ENCODE measurements at regions not wholly inside any gene's neighbourhood (a gene's known extent, or its start where the extent isn't known, plus 50 kb on each side); places are given as distances from the start of the nearest gene placed in this dataset.

DNA sequence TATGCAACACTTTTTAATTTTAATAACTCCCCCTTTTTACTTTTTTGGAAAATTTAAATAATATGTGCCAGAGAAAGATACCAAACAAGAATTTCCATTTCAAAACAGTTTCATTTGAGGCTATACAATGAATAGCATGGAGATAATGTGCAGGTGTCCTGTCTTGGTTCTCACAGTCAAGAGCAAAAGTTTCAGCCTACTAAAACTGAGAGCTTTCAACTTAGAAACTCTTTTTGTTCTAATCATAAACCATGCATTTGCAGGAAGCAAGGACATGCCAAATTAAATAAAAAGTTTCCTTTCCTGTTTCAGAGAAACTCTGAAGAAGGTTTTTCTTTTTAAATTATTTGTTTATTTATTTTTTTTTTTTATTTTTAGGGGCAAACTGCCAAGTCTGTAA lies 1165.6 kb upstream of the SEMA6A start:
- Mint-ChIP-seq H3K27ac (no peak overlapping the region), H3K9me3 (peaks cover 3% of the 10 kb centered on the region), H3K4me1 (no peaks in the 10 kb centered on the region), H3K4me3 (no peak overlapping the region), H3K36me3 (ENCODE audit: low read depth) (no peaks in the 10 kb centered on the region), H3K27me3 (no peaks in the 10 kb centered on the region)
- intact Hi-C loops (cut with micrococcal nuclease) = no loop called here
- ChIA-PET CTCF (no interaction called here), POLR2A (no interaction called here)
- no peak for ATAC-seq (ENCODE audit: low read depth)
- TF ChIP-seq CTCF (IDR thresholded peaks at IDR 0.05) = no peak
- DNase-seq = no peak

DNA sequence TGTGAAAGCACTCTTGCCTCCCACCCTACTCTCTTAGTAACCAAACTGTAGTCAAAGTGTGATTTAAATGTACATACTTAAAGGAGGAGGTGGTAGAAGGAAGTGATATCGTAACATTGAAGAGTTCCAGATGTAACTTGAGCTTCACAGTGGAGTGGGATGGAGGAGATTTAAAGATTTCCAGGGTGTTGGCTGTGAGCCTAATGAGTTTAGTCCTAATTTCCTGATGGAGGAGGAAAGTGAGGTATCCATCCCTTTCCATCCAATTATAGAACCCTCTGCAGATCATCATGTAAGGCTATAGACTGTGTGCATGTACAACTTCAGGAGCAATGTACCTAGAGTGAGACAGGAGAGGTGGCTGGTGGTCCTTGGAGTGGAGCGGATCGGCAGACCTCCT lies 1163.9 kb upstream of the SEMA6A start:
- DNase-seq (no peak), ATAC-seq (ENCODE audit: low read depth) (no peak)
- Mint-ChIP-seq H3K9me3 (peaks cover 3% of the 10 kb centered on the region), H3K27me3 (no peaks in the 10 kb centered on the region), H3K4me3 (no peak overlapping the region), H3K36me3 (ENCODE audit: low read depth) (no peaks in the 10 kb centered on the region), H3K27ac (no peak overlapping the region), H3K4me1 (no peaks in the 10 kb centered on the region)
- intact Hi-C loops (cut with micrococcal nuclease) = no loop called here
- CTCF ChIA-PET = no interaction called here
- TF ChIP-seq CTCF (IDR thresholded peaks at IDR 0.05) = no peak
- POLR2A ChIA-PET = no interaction called here

DNA sequence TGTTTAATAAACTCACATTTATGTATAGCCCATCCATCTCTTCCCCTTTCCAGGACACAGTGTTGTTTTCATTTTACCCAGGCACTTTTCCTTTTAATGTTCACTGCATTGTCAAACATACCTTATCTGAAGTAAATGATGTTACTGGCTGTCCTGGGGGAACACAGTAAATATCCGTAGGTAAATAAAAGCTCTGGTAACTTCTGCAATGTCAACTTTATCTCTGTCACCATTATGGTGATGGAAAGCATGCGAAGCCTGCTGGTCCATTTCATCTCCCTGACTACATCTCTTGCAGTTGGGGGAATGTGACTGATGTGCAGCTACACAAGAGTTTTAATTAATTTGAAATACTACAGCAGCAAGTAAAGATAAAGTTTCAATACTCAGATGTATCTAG lies 1162.1 kb upstream of the SEMA6A start:
- TF ChIP-seq CTCF (IDR thresholded peaks at IDR 0.05) = no peak
- Mint-ChIP-seq H3K27me3 (no peaks in the 10 kb centered on the region), H3K4me1 (no peaks in the 10 kb centered on the region), H3K36me3 (ENCODE audit: low read depth) (no peaks in the 10 kb centered on the region), H3K9me3 (peaks cover 3% of the 10 kb centered on the region), H3K27ac (no peak overlapping the region), H3K4me3 (no peak overlapping the region)
- no peak for ATAC-seq (ENCODE audit: low read depth)
- ChIA-PET POLR2A (no interaction called here), CTCF (no interaction called here)
- intact Hi-C loops (cut with micrococcal nuclease) = no loop called here
- DNase-seq = no peak

DNA sequence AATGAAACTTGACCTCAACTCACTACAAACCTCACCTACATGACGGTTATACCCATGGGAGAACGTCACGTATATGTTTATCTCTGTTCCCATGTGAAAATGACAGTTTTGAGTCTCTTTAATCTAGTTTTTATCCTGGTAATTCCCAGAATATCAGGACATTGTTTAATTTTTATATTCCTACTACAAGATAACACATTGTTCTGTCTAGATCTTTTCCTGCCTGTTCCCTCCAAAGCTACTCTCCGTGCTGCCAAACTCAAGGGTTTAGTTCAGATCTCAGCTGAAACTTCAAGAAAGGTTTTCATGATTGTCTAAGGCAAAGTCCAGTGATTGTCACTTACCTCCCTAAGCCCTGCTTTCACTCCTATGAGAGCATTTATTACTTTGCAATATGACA lies 1159.4 kb upstream of the SEMA6A start:
- ATAC-seq (ENCODE audit: low read depth) (no peak), DNase-seq (no peak)
- TF ChIP-seq CTCF (IDR thresholded peaks at IDR 0.05) = no peak
- no peak overlapping the region for H3K27ac Mint-ChIP-seq
- intact Hi-C loops (cut with micrococcal nuclease) = no loop called here
- CTCF ChIA-PET = no interaction called here
- POLR2A ChIA-PET = no interaction called here
- H3K9me3 Mint-ChIP-seq = peaks cover 8% of the 10 kb centered on the region
- no peaks in the 10 kb centered on the region for H3K36me3 Mint-ChIP-seq (ENCODE audit: low read depth)
- H3K4me1 Mint-ChIP-seq = no peaks in the 10 kb centered on the region
- no peak overlapping the region for H3K4me3 Mint-ChIP-seq
- H3K27me3 Mint-ChIP-seq = no peaks in the 10 kb centered on the region

DNA sequence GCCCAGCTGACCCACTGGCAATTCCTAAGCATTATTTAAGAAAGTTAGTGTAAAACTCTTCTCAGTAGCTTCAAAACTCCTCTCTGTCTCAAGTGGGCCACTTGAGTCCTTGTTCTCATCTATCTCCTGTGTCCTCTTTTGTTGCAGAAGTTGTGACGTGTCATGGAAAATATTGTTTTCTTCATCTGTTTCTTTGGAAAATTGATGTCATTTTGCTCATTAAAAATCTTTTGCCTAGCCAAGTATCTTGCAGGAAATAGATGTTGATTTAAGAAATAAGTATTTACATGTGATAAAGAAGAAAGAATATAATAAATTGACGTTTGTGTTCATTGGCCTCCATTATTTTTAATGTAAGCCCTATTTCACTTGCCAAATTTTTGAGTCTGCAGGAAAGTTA lies 1158.4 kb upstream of the SEMA6A start:
- no peaks in the 10 kb centered on the region for H3K4me1 Mint-ChIP-seq
- intact Hi-C loops (cut with micrococcal nuclease) = no loop called here
- no peak for TF ChIP-seq CTCF (IDR thresholded peaks at IDR 0.05)
- ATAC-seq (ENCODE audit: low read depth) (no peak), DNase-seq (no peak)
- ChIA-PET POLR2A (no interaction called here), CTCF (no interaction called here)
- H3K9me3 Mint-ChIP-seq = peaks cover 7% of the 10 kb centered on the region
- H3K27ac Mint-ChIP-seq = no peak overlapping the region
- H3K4me3 Mint-ChIP-seq = no peak overlapping the region
- H3K36me3 Mint-ChIP-seq (ENCODE audit: low read depth) = no peaks in the 10 kb centered on the region
- H3K27me3 Mint-ChIP-seq = no peaks in the 10 kb centered on the region

All from activated B cell treated with CpG ODN at 0.5 μM for 24 hours (primary cell).